AG10803 (cell line): ENCODE measurements at regions not wholly inside any gene's neighbourhood (a gene's known extent, or its start where the extent isn't known, plus 50 kb on each side); places are given as distances from the start of the nearest gene placed in this dataset.

Experiments
- DNase-seq: peaks from one replicate; pipeline ENCODE4 v3.0.0; 2010; ENCODE audit warnings: low read depth
- H3K4me3 ChIP-seq: 2 replicates; pipeline ENCODE4 v1.5.1; 2011; ENCODE audit warnings: mild to moderate bottlenecking, low read length, control low read depth
- TF ChIP-seq, protein P1 (sequence below): conservative IDR thresholded peaks from 2 replicates; pipeline ENCODE4 v1.5.1; 2011; ENCODE audit warnings: mild to moderate bottlenecking, low read length, control low read depth, inconsistent platforms

DNA sequence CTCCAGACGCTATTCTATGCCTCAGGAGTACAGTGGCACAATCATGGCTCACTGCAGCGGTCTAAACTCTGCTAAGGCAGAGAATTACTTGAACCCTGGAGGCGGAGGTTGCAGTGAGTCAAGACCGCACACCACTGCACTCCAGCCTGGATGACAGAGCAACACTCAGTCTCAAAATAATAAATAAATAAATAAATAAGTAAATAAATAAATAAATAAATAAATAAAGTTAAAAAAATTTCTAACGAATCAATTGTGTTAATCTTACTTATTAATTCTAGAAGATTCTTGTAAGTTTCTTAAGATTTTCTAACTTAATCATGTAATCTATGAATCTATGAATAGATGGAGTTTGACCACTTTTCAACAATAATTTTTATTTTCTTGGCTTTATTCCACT lies 621.4 kb upstream of the POT1 start:
- no peak overlapping the region for H3K4me3 ChIP-seq
- no peak for DNase-seq
- TF ChIP-seq, protein P1, sequence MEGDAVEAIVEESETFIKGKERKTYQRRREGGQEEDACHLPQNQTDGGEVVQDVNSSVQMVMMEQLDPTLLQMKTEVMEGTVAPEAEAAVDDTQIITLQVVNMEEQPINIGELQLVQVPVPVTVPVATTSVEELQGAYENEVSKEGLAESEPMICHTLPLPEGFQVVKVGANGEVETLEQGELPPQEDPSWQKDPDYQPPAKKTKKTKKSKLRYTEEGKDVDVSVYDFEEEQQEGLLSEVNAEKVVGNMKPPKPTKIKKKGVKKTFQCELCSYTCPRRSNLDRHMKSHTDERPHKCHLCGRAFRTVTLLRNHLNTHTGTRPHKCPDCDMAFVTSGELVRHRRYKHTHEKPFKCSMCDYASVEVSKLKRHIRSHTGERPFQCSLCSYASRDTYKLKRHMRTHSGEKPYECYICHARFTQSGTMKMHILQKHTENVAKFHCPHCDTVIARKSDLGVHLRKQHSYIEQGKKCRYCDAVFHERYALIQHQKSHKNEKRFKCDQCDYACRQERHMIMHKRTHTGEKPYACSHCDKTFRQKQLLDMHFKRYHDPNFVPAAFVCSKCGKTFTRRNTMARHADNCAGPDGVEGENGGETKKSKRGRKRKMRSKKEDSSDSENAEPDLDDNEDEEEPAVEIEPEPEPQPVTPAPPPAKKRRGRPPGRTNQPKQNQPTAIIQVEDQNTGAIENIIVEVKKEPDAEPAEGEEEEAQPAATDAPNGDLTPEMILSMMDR, result no peak

DNA sequence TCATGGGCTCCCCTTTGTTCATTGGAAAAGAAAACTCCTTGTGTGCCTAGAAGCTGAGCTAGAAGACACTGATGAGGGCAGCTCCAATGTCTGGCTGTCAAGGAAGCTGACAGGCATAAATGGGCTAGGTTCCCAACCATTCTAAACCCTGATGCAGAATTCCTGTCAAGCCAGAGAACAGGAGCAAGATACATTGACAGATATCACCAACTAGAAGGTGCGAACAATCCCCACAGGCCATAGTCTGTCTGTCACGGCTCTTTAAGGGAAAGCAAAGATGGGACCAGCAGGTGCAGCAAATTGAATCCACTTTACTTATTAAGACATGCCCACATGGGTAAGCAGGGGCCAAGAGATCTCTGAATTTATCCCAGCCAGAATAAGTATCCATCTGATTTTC lies 617.9 kb upstream of the POT1 start:
- H3K4me3 ChIP-seq, result no peak overlapping the region
- TF ChIP-seq, protein P1, result no peak
- no peak for DNase-seq

DNA sequence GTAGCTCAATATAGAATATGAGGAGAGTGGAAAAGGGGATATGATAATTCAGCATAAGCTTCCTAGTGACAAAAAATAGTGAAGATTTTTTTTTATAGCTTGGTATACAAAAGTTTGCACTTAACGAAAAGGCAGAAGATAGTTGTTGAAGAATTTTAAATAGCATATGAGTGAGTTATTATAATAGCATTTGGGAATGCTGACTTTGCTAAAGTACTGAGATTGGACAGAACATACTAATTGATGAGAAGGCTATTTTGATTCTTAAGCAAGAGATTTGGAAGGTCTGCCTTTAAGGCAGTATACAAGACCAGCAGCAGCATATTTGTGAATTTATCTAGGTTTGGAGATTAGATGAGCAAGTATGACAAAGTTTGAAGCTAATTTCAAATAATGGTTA lies 600.9 kb upstream of the POT1 start:
- H3K4me3 ChIP-seq, result no peak overlapping the region
- TF ChIP-seq, protein P1, result no peak
- no peak for DNase-seq

DNA sequence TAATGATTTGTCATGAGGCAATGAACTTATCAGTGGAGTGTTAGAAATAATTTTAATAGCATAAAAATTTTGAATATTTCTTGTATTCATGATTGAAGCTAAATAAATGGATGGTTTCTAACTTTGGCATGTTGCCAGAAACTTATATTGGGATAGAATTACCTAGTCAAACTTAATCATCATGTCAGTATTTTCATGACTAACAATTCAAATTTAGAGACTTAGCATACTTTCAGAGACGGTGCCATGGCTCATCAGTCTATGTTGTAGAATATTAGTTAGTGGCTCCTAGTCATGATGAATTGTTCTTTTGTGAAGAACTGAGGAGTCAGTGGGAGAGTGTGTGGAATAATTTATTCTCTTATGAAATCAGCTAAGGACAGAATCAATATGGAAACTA lies 599.6 kb upstream of the POT1 start:
- H3K4me3 ChIP-seq, result no peak overlapping the region
- TF ChIP-seq, protein P1, result no peak
- DNase-seq, result no peak

DNA sequence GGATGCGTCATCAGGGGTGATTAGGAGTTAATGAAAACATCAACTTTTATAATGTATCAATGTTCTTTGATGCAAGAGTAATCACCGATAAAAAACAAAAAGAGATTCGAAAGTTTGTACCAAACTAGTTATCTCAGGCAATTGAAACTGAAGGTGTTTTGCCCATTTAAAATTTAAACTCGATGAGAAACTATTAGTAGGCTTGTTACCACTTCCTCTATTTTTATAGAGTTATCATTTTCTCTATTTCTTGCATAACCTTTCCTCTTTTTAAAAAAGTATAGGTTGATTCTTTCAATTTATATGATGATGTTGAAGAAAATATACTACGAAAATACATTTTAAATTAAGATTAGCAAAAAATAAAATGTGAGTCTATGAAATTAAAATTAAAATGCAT lies 597.3 kb upstream of the POT1 start:
- TF ChIP-seq, protein P1, result no peak
- no peak for DNase-seq
- no peak overlapping the region for H3K4me3 ChIP-seq

DNA sequence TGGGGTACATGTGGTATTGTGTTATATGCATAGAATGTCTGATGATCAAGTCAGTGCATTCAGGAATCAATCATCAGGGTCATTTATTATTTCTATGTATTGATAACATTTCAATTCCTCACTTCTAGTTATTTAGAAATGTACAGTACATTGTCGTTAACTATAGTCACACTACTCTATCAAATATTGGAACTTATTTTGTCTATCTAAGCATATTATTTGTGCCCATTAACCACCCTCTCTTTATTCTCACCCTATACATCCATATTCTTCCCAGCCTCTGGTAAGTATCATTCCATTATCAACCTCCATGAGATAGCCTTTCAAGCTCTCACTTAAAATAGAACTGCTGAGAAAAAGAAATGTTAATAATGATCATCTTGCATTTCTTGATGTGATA lies 596.5 kb upstream of the POT1 start:
- TF ChIP-seq, protein P1, result no peak
- DNase-seq, result no peak
- H3K4me3 ChIP-seq, result no peak overlapping the region

DNA sequence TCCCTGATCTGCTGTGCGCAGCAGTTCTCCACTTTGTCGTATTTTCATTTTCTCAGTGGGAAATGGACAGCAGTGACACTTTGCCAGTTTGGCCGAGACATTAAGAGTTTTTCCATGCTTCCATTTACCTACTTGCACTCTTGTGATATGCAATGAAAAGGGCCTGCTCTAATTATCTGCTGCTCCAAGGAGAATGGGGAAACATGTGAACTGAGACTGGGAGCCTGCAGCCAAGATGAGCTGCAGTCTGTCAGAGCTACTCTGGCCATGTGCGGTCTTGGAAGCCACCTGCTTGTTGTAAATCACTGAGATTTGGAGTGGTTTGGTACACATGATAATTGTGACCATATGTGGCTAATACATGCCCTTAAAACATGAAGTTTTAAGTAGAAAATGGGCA lies 586.6 kb upstream of the POT1 start:
- DNase-seq, result no peak
- TF ChIP-seq, protein P1, result no peak
- no peak overlapping the region for H3K4me3 ChIP-seq
